SH-SY5Y (cell line): ENCODE measurements at regions not wholly inside any gene's neighbourhood (a gene's known extent, or its start where the extent isn't known, plus 50 kb on each side); places are given as distances from the start of the nearest gene placed in this dataset.

Experiments
- GATA2 ChIP-seq: IDR thresholded peaks from 2 replicates; pipeline ENCODE4 v1.6.1; 2011; ENCODE audit warnings: mild to moderate bottlenecking, low read depth, low read length
- GATA3 ChIP-seq: IDR thresholded peaks from 2 replicates; pipeline ENCODE4 v1.6.1; 2011; ENCODE audit warnings: low read depth, mild to moderate bottlenecking, low read length, moderate library complexity

GRCh38 chr1:200228486-200228885, 181.3 kb downstream of the ZNF281 start:
- TF ChIP-seq GATA2 (no peak), GATA3 (no peak)
